HG02588 (cell line): ENCODE measurements at regions not wholly inside any gene's neighbourhood (a gene's known extent, or its start where the extent isn't known, plus 50 kb on each side); places are given as distances from the start of the nearest gene placed in this dataset.

Experiments used
- ATAC-seq: cut with Tn5 transposase; IDR thresholded peaks from one replicate; pipeline ENCODE4 v1.9.1; 2021; ENCODE audit warnings: mild to moderate bottlenecking, moderate library complexity; ENCODE audit not compliant: unreplicated experiment

- ATAC-seq, result peak; percentile 85
These were observed 51.6 kb upstream of the KCND3 start for GRCh38 chr1:112040891-112041740.

GRCh38 chr1:112043901-112044300, 54.4 kb upstream of the KCND3 start:
- no peak for ATAC-seq

- no peak for ATAC-seq
These were observed 55.3 kb upstream of the KCND3 start for GRCh38 chr1:112044745-112045144.

GRCh38 chr1:112046630-112047029, 57.2 kb upstream of the KCND3 start:
- ATAC-seq, result no peak

GRCh38 chr1:112048421-112048820, 59.0 kb upstream of the KCND3 start:
- no peak for ATAC-seq

- ATAC-seq, result no peak
These were observed 65.0 kb upstream of the KCND3 start for GRCh38 chr1:112054510-112054909.

GRCh38 chr1:112056354-112056753, 66.9 kb upstream of the KCND3 start:
- no peak for ATAC-seq

- ATAC-seq, result no peak
These were observed 68.3 kb upstream of the KCND3 start for GRCh38 chr1:112057736-112058135.

GRCh38 chr1:112058815-112059450, 69.5 kb upstream of the KCND3 start:
- ATAC-seq, result no peak

GRCh38 chr1:112059679-112060078, 70.2 kb upstream of the KCND3 start:
- ATAC-seq, result no peak

- no peak for ATAC-seq
These were observed 70.8 kb upstream of the KCND3 start for GRCh38 chr1:112060261-112060660.

GRCh38 chr1:112061056-112061455, 71.6 kb upstream of the KCND3 start:
- no peak for ATAC-seq

- peak; percentile 48 for ATAC-seq
These were observed 72.4 kb upstream of the KCND3 start for GRCh38 chr1:112061901-112062320.

GRCh38 chr1:112063781-112064728, 74.6 kb upstream of the KCND3 start:
- ATAC-seq, result no peak

GRCh38 chr1:112067989-112068388, 78.5 kb upstream of the KCND3 start:
- ATAC-seq, result no peak

GRCh38 chr1:112070677-112071076, 81.2 kb upstream of the KCND3 start:
- ATAC-seq, result no peak

- no peak for ATAC-seq
These were observed 85.2 kb upstream of the KCND3 start for GRCh38 chr1:112074711-112075110.

- no peak for ATAC-seq
These were observed 86.1 kb upstream of the KCND3 start for GRCh38 chr1:112075566-112075965.

- no peak for ATAC-seq
These were observed 90.0 kb upstream of the KCND3 start for GRCh38 chr1:112079446-112079845.

- no peak for ATAC-seq
These were observed 94.0 kb upstream of the KCND3 start for GRCh38 chr1:112083487-112083886.

- ATAC-seq, result no peak
These were observed 103.3 kb upstream of the KCND3 start for GRCh38 chr1:112092656-112093371.
